ENCODE measurements at regions not wholly inside any gene's neighbourhood (a gene's known extent, or its start where the extent isn't known, plus 50 kb on each side); places are given as distances from the start of the nearest gene placed in this dataset.

GRCh38 chr12:114476159-114476558 is 70.2 kb upstream of the TBX5 start:
- TF ChIP-seq ZNF70 (CRISPR knock-in tag; IDR thresholded peaks at IDR 0.05) (no peak), RARB (CRISPR knock-in tag; IDR thresholded peaks at IDR 0.05) (no peak), POU6F1 (CRISPR knock-in tag; IDR thresholded peaks at IDR 0.05; ENCODE audit: borderline replicate concordance, low read depth) (no peak)

Measured in SK-N-SH treated with all-trans-retinoic acid at 6 μM for 48 hours (cell line).